ENCODE measurements at regions not wholly inside any gene's neighbourhood (a gene's known extent, or its start where the extent isn't known, plus 50 kb on each side); places are given as distances from the start of the nearest gene placed in this dataset.

DNA sequence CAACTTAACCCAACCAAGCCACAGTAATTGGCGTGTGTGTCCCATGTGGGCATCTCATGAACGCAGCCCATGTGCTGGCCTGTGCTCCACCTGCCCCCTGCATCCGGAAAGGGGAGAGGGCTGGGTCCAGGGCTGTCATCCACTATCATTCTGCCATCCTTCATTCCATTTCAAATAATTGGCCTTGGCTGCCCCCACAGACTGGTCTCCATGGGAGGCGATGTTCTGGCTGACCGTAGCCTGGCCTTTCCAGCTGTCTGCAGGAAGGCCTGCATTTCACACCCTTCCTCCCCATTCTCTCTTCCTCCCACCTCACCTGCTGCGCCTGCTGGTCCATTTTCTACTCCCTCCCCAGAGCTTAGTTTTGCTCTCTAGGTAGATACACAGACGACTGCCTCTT is 442.8 kb downstream of the COG6 start:
- intact Hi-C loops (cut with DNase I; ENCODE audit: low total_unique reads): no loop called here

DNA sequence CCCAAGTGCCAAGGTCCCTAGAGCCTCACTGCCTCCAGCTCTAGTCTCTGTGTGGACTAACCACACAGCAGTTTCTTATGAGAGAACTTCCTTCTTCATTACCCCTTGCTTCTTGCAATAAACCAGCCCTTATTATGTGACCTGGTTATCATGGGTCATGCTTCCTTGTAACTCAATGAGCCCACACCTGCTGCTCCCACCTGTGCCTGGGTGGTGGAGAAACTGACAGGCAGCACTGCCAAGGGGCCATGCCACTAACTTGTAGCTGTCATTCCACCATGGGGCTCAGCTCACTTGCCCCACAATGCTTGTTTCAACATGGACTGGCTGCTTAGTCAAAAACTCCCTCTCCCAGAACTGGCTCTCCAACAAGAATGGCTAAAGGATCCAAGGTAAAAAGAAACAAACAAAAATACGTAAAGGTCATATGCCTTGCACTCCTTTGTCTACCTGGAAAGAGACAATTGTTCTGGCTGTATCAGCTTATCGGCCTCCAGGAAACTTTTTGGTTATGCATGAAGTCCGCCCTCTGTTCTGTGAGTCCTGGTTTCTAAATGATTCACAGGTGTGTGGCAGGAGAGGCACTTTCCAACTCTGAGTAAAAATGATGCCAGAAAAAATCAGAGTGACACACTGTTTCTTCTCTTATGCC is 446.4 kb downstream of the COG6 start:
- Histone ChIP-seq H3K36me3 (no peaks in the 10 kb centered on the region), H3K27me3 (no peaks in the 10 kb centered on the region), H3K4me3 (no peak overlapping the region), H3K9me3 (peaks cover 0 to 11% (median 4%) of the 10 kb centered on the region in 4 donors), H3K27ac (peak overlapping the region in 2 of 5 donors; percentile 31 to 32), H3K4me1 (no peaks in the 10 kb centered on the region)
- no peak for DNase-seq
- TF ChIP-seq, protein P1, sequence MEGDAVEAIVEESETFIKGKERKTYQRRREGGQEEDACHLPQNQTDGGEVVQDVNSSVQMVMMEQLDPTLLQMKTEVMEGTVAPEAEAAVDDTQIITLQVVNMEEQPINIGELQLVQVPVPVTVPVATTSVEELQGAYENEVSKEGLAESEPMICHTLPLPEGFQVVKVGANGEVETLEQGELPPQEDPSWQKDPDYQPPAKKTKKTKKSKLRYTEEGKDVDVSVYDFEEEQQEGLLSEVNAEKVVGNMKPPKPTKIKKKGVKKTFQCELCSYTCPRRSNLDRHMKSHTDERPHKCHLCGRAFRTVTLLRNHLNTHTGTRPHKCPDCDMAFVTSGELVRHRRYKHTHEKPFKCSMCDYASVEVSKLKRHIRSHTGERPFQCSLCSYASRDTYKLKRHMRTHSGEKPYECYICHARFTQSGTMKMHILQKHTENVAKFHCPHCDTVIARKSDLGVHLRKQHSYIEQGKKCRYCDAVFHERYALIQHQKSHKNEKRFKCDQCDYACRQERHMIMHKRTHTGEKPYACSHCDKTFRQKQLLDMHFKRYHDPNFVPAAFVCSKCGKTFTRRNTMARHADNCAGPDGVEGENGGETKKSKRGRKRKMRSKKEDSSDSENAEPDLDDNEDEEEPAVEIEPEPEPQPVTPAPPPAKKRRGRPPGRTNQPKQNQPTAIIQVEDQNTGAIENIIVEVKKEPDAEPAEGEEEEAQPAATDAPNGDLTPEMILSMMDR (IDR thresholded peaks at IDR 0.05): no peak
- TF ChIP-seq POLR2AphosphoS5 (IDR thresholded peaks at IDR 0.05): no peak
- no peak for TF ChIP-seq POLR2A (IDR thresholded peaks at IDR 0.05)
- TF ChIP-seq EP300 (IDR thresholded peaks at IDR 0.05): no peak
- 45 to 77% (median 60%) methylated on average over 3 of the region's 3 CpGs for WGBS, 5 donors
- intact Hi-C loops (cut with DNase I; ENCODE audit: low total_unique reads): no loop called here

More for the DNA sequence above, 442.8 kb downstream of the COG6 start:
- 88 to 95% (median 93%) methylated on average over 7 of the region's 7 CpGs for WGBS, 5 donors
- no peak for DNase-seq
- Histone ChIP-seq H3K27ac (no peak overlapping the region), H3K4me3 (no peak overlapping the region), H3K9me3 (peaks cover 0 to 11% (median 4%) of the 10 kb centered on the region in 4 donors), H3K27me3 (no peaks in the 10 kb centered on the region), H3K4me1 (no peaks in the 10 kb centered on the region), H3K36me3 (no peaks in the 10 kb centered on the region)
- TF ChIP-seq EP300 (IDR thresholded peaks at IDR 0.05) (no peak), POLR2A (IDR thresholded peaks at IDR 0.05) (no peak), POLR2AphosphoS5 (IDR thresholded peaks at IDR 0.05) (no peak)
- TF ChIP-seq, protein P1 (IDR thresholded peaks at IDR 0.05): no peak

DNA sequence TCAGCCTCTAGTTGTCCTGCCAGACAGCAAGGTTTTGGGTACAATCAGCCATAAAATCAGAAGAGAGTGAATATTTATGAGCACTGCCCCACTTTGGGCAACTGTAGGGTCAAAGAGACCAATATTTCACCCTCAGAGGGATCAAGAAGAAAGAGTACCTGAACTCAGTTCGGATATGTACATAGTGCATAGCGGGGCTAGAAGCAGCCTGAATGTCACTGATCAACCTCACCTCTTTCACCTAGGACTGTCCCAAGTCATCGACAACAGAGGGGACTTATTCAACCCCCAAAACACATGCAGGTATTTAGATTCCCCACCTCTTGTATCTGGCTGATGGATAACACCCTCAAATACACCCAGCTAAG is 446.9 kb downstream of the COG6 start:
- TF ChIP-seq, protein P1 (IDR thresholded peaks at IDR 0.05): no peak
- TF ChIP-seq POLR2A (IDR thresholded peaks at IDR 0.05) (no peak), EP300 (IDR thresholded peaks at IDR 0.05) (no peak), POLR2AphosphoS5 (IDR thresholded peaks at IDR 0.05) (no peak)

DNA sequence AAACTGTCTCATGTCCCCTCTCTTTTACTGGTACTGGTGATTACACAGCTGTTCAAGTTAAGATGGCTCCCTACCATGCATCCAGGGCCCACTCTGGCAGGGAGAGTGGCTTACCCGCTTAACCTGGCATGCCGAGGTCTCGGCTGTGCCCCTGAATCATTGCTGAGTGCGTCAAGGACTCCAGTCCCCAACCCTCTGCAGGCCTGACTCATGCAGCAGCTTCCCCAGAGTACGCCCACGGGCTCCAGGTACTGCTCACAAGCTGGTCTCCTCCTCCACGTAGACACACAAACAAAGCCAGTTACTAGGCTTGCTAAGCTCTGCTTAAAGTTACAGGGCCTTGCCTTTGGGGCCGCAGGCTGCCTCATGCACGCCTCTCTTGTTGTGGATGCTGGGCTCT is 447.4 kb downstream of the COG6 start:
- 63 to 77% (median 73%) methylated on average over 9 of the region's 9 CpGs for WGBS, 5 donors
- no peaks in the 10 kb centered on the region for H3K27me3 ChIP-seq
- H3K4me1 ChIP-seq: no peaks in the 10 kb centered on the region
- no peak overlapping the region for H3K4me3 ChIP-seq
- H3K27ac ChIP-seq: peak overlapping the region in 1 of 5 donors; percentile 32
- intact Hi-C loops (cut with DNase I; ENCODE audit: low total_unique reads): no loop called here
- TF ChIP-seq POLR2A (IDR thresholded peaks at IDR 0.05): no peak
- TF ChIP-seq, protein P1 (IDR thresholded peaks at IDR 0.05): no peak
- no peak for TF ChIP-seq EP300 (IDR thresholded peaks at IDR 0.05)
- peak in 1 of 3 donors; percentile 5 for TF ChIP-seq POLR2AphosphoS5 (IDR thresholded peaks at IDR 0.05)
- peak; percentile 52 to 57 for DNase-seq
- H3K36me3 ChIP-seq: no peaks in the 10 kb centered on the region
- peaks cover 0 to 11% (median 4%) of the 10 kb centered on the region in 4 donors for H3K9me3 ChIP-seq

More for the DNA sequence above, 446.9 kb downstream of the COG6 start:
- intact Hi-C loops (cut with DNase I; ENCODE audit: low total_unique reads): no loop called here
- Histone ChIP-seq H3K27ac (peak overlapping the region in 1 of 5 donors; percentile 32), H3K4me1 (no peaks in the 10 kb centered on the region), H3K27me3 (no peaks in the 10 kb centered on the region), H3K4me3 (no peak overlapping the region), H3K9me3 (peaks cover 0 to 11% (median 4%) of the 10 kb centered on the region in 4 donors), H3K36me3 (no peaks in the 10 kb centered on the region)
- 87 to 93% (median 88%) methylated on average over 3 of the region's 3 CpGs for whole genome bisulfite sequencing, 5 donors
- no peak for DNase-seq
